ENCODE measurements at regions not wholly inside any gene's neighbourhood (a gene's known extent, or its start where the extent isn't known, plus 50 kb on each side); places are given as distances from the start of the nearest gene placed in this dataset.

DNA sequence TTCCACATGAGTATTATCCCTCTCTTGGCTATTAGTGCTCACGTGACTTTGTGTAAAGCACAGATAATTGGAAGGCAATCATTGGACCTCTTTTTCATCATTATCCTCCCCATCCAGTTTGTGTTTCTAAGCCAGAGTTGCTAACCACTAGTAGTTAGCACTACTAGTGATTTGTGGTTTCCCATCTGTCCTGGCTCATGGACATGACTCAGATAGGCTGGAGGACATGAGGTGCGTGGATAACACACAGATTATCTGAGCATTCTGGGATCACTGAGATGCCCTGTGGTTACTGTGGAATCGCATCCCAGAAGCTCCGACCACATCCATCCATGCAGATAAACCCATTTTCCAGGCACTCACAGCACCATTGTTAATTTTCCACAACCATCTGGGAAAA is 123.8 kb upstream of the NAA20 start:
- no peaks in the 10 kb centered on the region for H3K36me3 ChIP-seq (ENCODE audit: insufficient read depth, low read length)
- no peaks in the 10 kb centered on the region for H4K20me1 ChIP-seq (ENCODE audit: insufficient read depth, low read length, poor library complexity, severe bottlenecking)
- no peaks in the 10 kb centered on the region for H3K4me1 ChIP-seq (ENCODE audit: insufficient read depth, low read length, poor library complexity, severe bottlenecking)
- no peaks in the 10 kb centered on the region for H3K79me2 ChIP-seq (ENCODE audit: insufficient read depth, low read length)
- H3K9me3 ChIP-seq (ENCODE audit: insufficient read depth, low read depth, low read length) = no peaks in the 10 kb centered on the region
- H3K9me2 ChIP-seq (replicated peaks; ENCODE audit: low read depth, low read length) = no peaks in the 10 kb centered on the region
- TF ChIP-seq, protein P1, sequence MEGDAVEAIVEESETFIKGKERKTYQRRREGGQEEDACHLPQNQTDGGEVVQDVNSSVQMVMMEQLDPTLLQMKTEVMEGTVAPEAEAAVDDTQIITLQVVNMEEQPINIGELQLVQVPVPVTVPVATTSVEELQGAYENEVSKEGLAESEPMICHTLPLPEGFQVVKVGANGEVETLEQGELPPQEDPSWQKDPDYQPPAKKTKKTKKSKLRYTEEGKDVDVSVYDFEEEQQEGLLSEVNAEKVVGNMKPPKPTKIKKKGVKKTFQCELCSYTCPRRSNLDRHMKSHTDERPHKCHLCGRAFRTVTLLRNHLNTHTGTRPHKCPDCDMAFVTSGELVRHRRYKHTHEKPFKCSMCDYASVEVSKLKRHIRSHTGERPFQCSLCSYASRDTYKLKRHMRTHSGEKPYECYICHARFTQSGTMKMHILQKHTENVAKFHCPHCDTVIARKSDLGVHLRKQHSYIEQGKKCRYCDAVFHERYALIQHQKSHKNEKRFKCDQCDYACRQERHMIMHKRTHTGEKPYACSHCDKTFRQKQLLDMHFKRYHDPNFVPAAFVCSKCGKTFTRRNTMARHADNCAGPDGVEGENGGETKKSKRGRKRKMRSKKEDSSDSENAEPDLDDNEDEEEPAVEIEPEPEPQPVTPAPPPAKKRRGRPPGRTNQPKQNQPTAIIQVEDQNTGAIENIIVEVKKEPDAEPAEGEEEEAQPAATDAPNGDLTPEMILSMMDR (conservative IDR thresholded peaks at IDR 0.05; ENCODE audit: low read length) = no peak
- TF ChIP-seq EZH2phosphoT487 (IDR thresholded peaks at IDR 0.05; ENCODE audit: borderline replicate concordance) = no peak
- H3K4me2 ChIP-seq (ENCODE audit: low read depth, low read length, poor library complexity, severe bottlenecking) = no peak overlapping the region
- no peaks in the 10 kb centered on the region for H3K27me3 ChIP-seq (ENCODE audit: insufficient read depth, low read length, poor library complexity, severe bottlenecking)
- H3F3A ChIP-seq (ENCODE audit: low read depth) = no peaks in the 10 kb centered on the region
- no peak overlapping the region for H3K4me3 ChIP-seq (ENCODE audit: low read length, poor library complexity, severe bottlenecking)
- no peak overlapping the region for H2AFZ ChIP-seq (ENCODE audit: low read length)
- no peak overlapping the region for H3K9ac ChIP-seq (ENCODE audit: low read depth, low read length, poor library complexity, severe bottlenecking)

DNA sequence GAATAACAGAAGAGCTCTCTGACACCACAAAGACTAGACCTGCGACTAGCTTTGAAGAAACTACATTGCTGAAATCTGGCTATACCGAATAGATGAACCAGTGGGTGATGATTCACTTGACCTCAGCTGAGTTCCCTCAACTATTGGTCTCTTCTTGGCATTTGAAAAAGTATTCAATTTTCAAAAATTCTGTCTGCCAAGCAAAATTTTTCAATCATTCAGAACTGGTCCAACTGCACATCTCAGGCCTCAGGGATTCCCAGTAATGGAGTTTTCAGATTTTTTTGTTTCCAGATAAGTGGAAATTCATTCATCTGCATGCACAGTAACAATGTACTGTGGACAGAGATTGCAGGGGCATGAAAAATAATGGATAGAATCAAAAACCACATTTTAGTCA is 121.4 kb upstream of the NAA20 start:
- Histone ChIP-seq H3K27me3 (ENCODE audit: insufficient read depth, low read length, poor library complexity, severe bottlenecking) (no peaks in the 10 kb centered on the region), H3K9me2 (replicated peaks; ENCODE audit: low read depth, low read length) (no peaks in the 10 kb centered on the region), H3F3A (ENCODE audit: low read depth) (no peaks in the 10 kb centered on the region), H2AFZ (ENCODE audit: low read length) (no peak overlapping the region), H3K9me3 (ENCODE audit: insufficient read depth, low read depth, low read length) (no peaks in the 10 kb centered on the region), H3K4me1 (ENCODE audit: insufficient read depth, low read length, poor library complexity, severe bottlenecking) (no peaks in the 10 kb centered on the region), H3K4me3 (ENCODE audit: low read length, poor library complexity, severe bottlenecking) (no peak overlapping the region), H3K9ac (ENCODE audit: low read depth, low read length, poor library complexity, severe bottlenecking) (no peak overlapping the region), H3K4me2 (ENCODE audit: low read depth, low read length, poor library complexity, severe bottlenecking) (no peak overlapping the region), H3K36me3 (ENCODE audit: insufficient read depth, low read length) (no peaks in the 10 kb centered on the region), H4K20me1 (ENCODE audit: insufficient read depth, low read length, poor library complexity, severe bottlenecking) (no peaks in the 10 kb centered on the region), H3K79me2 (ENCODE audit: insufficient read depth, low read length) (no peaks in the 10 kb centered on the region)
- TF ChIP-seq, protein P1 (conservative IDR thresholded peaks at IDR 0.05; ENCODE audit: low read length) = no peak
- no peak for TF ChIP-seq EZH2phosphoT487 (IDR thresholded peaks at IDR 0.05; ENCODE audit: borderline replicate concordance)

DNA sequence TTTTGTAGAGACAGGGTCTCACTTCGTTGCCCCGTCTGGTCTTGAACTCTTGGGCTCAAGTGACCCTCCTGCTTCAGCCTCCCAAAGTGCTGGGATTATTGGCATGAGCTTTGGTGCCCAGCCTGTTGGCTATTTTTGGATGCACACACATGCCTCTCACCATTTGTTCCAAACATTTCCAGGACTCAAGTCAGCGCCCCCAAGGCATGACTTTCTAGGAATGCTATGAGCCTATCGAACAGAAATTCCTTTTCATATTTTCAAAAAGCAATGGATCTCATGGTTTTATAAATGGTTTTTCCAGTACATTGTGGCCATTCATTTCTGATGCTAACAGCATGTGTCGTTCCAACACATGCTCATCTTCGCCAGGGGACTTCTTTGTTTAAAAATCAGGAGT is 119.3 kb upstream of the NAA20 start:
- H3K4me3 ChIP-seq (ENCODE audit: low read length, poor library complexity, severe bottlenecking) = no peak overlapping the region
- no peak overlapping the region for H3K4me2 ChIP-seq (ENCODE audit: low read depth, low read length, poor library complexity, severe bottlenecking)
- H3K27me3 ChIP-seq (ENCODE audit: insufficient read depth, low read length, poor library complexity, severe bottlenecking) = no peaks in the 10 kb centered on the region
- no peaks in the 10 kb centered on the region for H3K9me3 ChIP-seq (ENCODE audit: insufficient read depth, low read depth, low read length)
- H4K20me1 ChIP-seq (ENCODE audit: insufficient read depth, low read length, poor library complexity, severe bottlenecking) = no peaks in the 10 kb centered on the region
- no peak for TF ChIP-seq EZH2phosphoT487 (IDR thresholded peaks at IDR 0.05; ENCODE audit: borderline replicate concordance)
- TF ChIP-seq, protein P1 (conservative IDR thresholded peaks at IDR 0.05; ENCODE audit: low read length) = no peak
- no peak overlapping the region for H3K9ac ChIP-seq (ENCODE audit: low read depth, low read length, poor library complexity, severe bottlenecking)
- no peaks in the 10 kb centered on the region for H3K4me1 ChIP-seq (ENCODE audit: insufficient read depth, low read length, poor library complexity, severe bottlenecking)
- H3F3A ChIP-seq (ENCODE audit: low read depth) = no peaks in the 10 kb centered on the region
- no peaks in the 10 kb centered on the region for H3K79me2 ChIP-seq (ENCODE audit: insufficient read depth, low read length)
- no peaks in the 10 kb centered on the region for H3K36me3 ChIP-seq (ENCODE audit: insufficient read depth, low read length)
- H3K9me2 ChIP-seq (replicated peaks; ENCODE audit: low read depth, low read length) = no peaks in the 10 kb centered on the region
- H2AFZ ChIP-seq (ENCODE audit: low read length) = no peak overlapping the region

All from Loucy (cell line).